ENCODE measurements at regions not wholly inside any gene's neighbourhood (a gene's known extent, or its start where the extent isn't known, plus 50 kb on each side); places are given as distances from the start of the nearest gene placed in this dataset.
"Not testable (repeated sequence)": the region's sequence is repeated elsewhere in the genome, so short reads cannot be mapped to it uniquely, and the experiment has no call there.

DNA sequence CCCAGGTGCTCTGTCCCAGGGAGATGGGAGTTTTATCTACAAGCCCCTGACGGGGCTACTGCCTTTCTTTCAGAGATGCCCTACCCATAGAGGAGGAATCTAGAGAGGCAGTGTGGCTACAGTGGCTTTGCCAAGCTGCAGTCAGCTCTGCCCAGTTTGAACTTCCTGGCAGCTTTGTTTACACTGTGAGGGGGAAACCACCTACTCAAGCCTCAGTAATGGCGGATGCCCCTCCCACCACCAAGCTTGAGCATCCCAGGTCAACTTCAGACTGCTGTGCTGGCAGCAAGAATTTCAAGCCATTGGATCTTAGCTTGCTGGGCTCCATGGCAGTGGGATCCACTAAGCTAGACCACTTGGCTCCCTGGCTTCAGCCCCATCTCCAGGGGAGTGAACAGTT lies 53.1 kb upstream of the TMEM252 start:
- H3K27me3 Mint-ChIP-seq = peaks cover 12 to 22% of the 10 kb centered on the region in 2 donors
- not testable (repeated sequence) for H3K36me3 Mint-ChIP-seq (ENCODE audit: insufficient read depth); H3K9me3 Mint-ChIP-seq; ATAC-seq (replicated peaks); H3K4me3 Mint-ChIP-seq; DNase-seq; H3K27ac Mint-ChIP-seq; H3K4me1 Mint-ChIP-seq (ENCODE audit: low read depth in 2 of 2)

DNA sequence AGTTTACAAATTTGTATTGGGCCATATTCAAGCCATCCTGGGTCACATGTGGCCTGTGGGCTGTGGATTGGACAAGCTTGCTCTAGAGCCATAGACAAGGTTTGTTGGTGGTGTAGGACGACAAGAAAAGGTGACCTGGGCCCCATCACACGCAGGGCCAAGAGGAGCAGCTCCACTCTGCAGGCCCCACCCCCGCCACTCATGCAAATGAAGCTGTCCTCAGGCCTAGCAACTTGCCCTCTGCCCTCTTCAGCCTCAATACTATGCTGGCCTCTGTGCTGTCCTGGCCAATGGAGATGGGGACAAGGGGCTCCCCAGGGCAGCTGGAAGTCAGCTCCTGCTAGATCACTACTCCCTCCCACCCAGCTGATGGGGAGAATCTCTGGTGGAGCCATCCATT lies 55.2 kb upstream of the TMEM252 start:
- H3K27ac Mint-ChIP-seq = no peak overlapping the region
- ATAC-seq (replicated peaks) (no peak), DNase-seq (no peak)
- H3K9me3 Mint-ChIP-seq = peaks cover 0 to 7% of the 10 kb centered on the region in 2 donors
- no peaks in the 10 kb centered on the region for H3K36me3 Mint-ChIP-seq (ENCODE audit: insufficient read depth)
- no peak overlapping the region for H3K4me3 Mint-ChIP-seq
- peaks cover 22 to 26% of the 10 kb centered on the region in 2 donors for H3K27me3 Mint-ChIP-seq
- H3K4me1 Mint-ChIP-seq (ENCODE audit: low read depth in 2 of 2) = no peaks in the 10 kb centered on the region

- H3K27ac Mint-ChIP-seq = no peak overlapping the region
- ATAC-seq (replicated peaks) = no peak
- peaks cover 26 to 28% of the 10 kb centered on the region in 2 donors for H3K27me3 Mint-ChIP-seq
- peaks cover 0 to 7% of the 10 kb centered on the region in 2 donors for H3K9me3 Mint-ChIP-seq
- no peak overlapping the region for H3K4me3 Mint-ChIP-seq
- no peaks in the 10 kb centered on the region for H3K4me1 Mint-ChIP-seq (ENCODE audit: low read depth in 2 of 2)
- H3K36me3 Mint-ChIP-seq (ENCODE audit: insufficient read depth) = no peaks in the 10 kb centered on the region
- DNase-seq = no peak
Observed at GRCh38 chr9:68597362-68597997, 56.8 kb upstream of the TMEM252 start.

DNA sequence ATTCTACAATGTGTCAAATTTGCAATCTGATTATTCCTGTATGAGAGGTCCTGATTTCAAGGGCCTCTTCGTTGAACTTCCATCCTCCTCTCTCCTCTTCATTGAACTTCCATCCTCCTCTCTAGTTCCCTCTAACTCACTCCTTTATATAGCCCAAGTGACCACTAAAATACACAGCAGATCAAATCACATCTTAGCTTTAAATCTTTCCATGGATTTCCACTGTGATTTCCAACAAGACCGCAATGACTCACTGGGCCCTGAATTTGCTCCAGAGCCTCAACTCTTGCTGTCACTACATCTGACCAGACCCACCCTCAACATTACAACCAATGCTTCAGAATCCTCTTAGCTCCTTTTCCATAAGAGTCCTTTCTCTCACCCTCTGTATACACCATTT lies 59.1 kb upstream of the TMEM252 start:
- Mint-ChIP-seq H3K9me3 (peaks cover 0 to 6% of the 10 kb centered on the region in 2 donors), H3K27me3 (peaks cover 28 to 40% of the 10 kb centered on the region in 2 donors), H3K27ac (no peak overlapping the region), H3K4me1 (ENCODE audit: low read depth in 2 of 2) (no peaks in the 10 kb centered on the region), H3K36me3 (ENCODE audit: insufficient read depth) (no peaks in the 10 kb centered on the region), H3K4me3 (no peak overlapping the region)
- ATAC-seq (replicated peaks) = no peak
- DNase-seq = no peak

DNA sequence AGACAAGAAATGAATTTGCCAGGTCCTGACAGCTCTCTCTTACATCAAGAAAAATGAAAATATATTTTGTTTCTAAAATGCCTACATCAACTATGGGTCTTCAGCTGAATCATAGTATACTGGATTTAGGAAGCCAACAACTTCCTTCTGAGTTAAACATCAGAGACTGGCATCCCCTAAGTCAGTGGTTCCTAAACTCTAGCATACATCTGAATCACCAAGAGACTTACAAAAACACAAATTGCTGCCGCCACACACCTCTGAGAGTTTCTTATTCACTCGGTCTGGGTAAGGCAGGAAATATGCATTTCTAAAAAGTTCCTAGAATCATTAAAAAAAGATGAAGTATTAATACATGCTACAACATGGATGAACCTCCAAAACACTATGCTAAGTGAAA lies 60.4 kb upstream of the TMEM252 start:
- no peak for DNase-seq
- Mint-ChIP-seq H3K4me1 (ENCODE audit: low read depth in 2 of 2) (no peaks in the 10 kb centered on the region), H3K36me3 (ENCODE audit: insufficient read depth) (no peaks in the 10 kb centered on the region), H3K9me3 (no peaks in the 10 kb centered on the region), H3K27me3 (peaks cover 24 to 34% of the 10 kb centered on the region in 2 donors), H3K27ac (no peak overlapping the region), H3K4me3 (no peak overlapping the region)
- no peak for ATAC-seq (replicated peaks)

- no peaks in the 10 kb centered on the region for H3K9me3 Mint-ChIP-seq
- H3K27me3 Mint-ChIP-seq = peaks cover 16 to 45% of the 10 kb centered on the region in 2 donors
- no peak overlapping the region for H3K4me3 Mint-ChIP-seq
- no peaks in the 10 kb centered on the region for H3K36me3 Mint-ChIP-seq (ENCODE audit: insufficient read depth)
- ATAC-seq (replicated peaks) (no peak), DNase-seq (no peak)
- H3K4me1 Mint-ChIP-seq (ENCODE audit: low read depth in 2 of 2) = no peaks in the 10 kb centered on the region
- no peak overlapping the region for H3K27ac Mint-ChIP-seq
Observed at GRCh38 chr9:68603371-68603770, 62.7 kb upstream of the TMEM252 start.

DNA sequence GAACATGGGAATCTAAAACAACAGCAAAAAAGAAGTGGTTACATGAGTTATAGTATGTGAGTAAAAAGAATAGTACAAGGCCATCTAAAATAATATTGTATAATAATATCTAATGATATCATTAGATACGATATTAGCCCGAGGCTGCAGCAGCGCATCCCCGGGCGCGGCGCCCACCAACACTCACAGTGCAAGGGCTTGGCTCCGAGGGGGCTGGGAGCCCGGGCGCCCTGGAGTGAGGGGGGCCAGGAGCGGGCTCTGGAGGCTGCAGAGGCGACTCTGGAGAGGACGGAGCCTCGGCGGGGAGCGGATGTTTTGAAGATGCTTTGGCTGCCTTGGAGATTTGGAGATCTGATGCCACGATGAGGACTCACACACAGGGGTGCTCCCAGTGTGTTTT lies 68.1 kb upstream of the TMEM252 start:
- Mint-ChIP-seq H3K36me3 (ENCODE audit: insufficient read depth) (no peaks in the 10 kb centered on the region), H3K9me3 (no peaks in the 10 kb centered on the region), H3K4me3 (no peak overlapping the region), H3K27ac (no peak overlapping the region), H3K4me1 (ENCODE audit: low read depth in 2 of 2) (no peaks in the 10 kb centered on the region), H3K27me3 (peaks cover 8 to 27% of the 10 kb centered on the region in 2 donors)
- ATAC-seq (replicated peaks) (no peak), DNase-seq (no peak)

- ATAC-seq (replicated peaks) (no peak), DNase-seq (no peak)
- H3K9me3 Mint-ChIP-seq = no peaks in the 10 kb centered on the region
- H3K27me3 Mint-ChIP-seq = peaks cover 8 to 18% of the 10 kb centered on the region in 2 donors
- H3K4me1 Mint-ChIP-seq (ENCODE audit: low read depth in 2 of 2) = no peaks in the 10 kb centered on the region
- H3K36me3 Mint-ChIP-seq (ENCODE audit: insufficient read depth) = no peaks in the 10 kb centered on the region
- no peak overlapping the region for H3K27ac Mint-ChIP-seq
- H3K4me3 Mint-ChIP-seq = no peak overlapping the region
Observed at GRCh38 chr9:68609901-68610415, 69.3 kb upstream of the TMEM252 start.

- H3K27me3 Mint-ChIP-seq = peaks cover 6 to 8% of the 10 kb centered on the region in 2 donors
- DNase-seq = no peak
Observed at GRCh38 chr9:68614121-68614520, 73.4 kb upstream of the TMEM252 start.

GRCh38 chr9:68617011-68617410 lies 76.3 kb upstream of the TMEM252 start:
- not testable (repeated sequence) for H3K27me3 Mint-ChIP-seq; H3K9me3 Mint-ChIP-seq; H3K36me3 Mint-ChIP-seq (ENCODE audit: insufficient read depth); DNase-seq; H3K4me3 Mint-ChIP-seq; H3K4me1 Mint-ChIP-seq (ENCODE audit: low read depth in 2 of 2); H3K27ac Mint-ChIP-seq; ATAC-seq (replicated peaks)

More at GRCh38 chr9:68614121-68614520, 73.4 kb upstream of the TMEM252 start:
- Mint-ChIP-seq H3K4me1 (ENCODE audit: low read depth in 2 of 2) (no peaks in the 10 kb centered on the region), H3K36me3 (ENCODE audit: insufficient read depth) (no peaks in the 10 kb centered on the region), H3K9me3 (no peaks in the 10 kb centered on the region), H3K27ac (no peak overlapping the region), H3K4me3 (no peak overlapping the region)
- no peak for ATAC-seq (replicated peaks)

DNA sequence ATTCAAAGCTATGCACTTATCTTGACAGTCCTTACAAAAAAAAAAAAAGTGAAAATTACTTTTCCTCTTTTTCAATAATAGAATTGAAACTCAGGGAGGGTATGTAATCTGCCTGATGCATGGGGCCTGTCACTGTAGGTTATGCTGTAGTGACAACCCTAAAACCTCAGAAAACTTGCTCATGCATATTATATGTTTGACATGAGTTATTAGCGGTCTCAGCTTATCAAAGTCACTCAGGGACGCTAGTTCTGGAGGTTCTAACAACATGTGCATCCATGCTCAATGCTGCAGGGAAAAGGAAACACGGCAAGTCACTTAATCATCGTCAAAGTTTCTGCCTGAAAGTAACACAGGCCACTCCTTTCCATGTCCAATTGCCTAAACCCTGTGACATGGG lies 78.4 kb upstream of the TMEM252 start:
- no peak overlapping the region for H3K4me3 Mint-ChIP-seq
- no peak for ATAC-seq (replicated peaks)
- no peak overlapping the region for H3K27ac Mint-ChIP-seq
- peaks cover 7 to 12% of the 10 kb centered on the region in 2 donors for H3K27me3 Mint-ChIP-seq
- DNase-seq = no peak
- no peaks in the 10 kb centered on the region for H3K9me3 Mint-ChIP-seq
- H3K4me1 Mint-ChIP-seq (ENCODE audit: low read depth in 2 of 2) = no peaks in the 10 kb centered on the region
- no peaks in the 10 kb centered on the region for H3K36me3 Mint-ChIP-seq (ENCODE audit: insufficient read depth)

DNA sequence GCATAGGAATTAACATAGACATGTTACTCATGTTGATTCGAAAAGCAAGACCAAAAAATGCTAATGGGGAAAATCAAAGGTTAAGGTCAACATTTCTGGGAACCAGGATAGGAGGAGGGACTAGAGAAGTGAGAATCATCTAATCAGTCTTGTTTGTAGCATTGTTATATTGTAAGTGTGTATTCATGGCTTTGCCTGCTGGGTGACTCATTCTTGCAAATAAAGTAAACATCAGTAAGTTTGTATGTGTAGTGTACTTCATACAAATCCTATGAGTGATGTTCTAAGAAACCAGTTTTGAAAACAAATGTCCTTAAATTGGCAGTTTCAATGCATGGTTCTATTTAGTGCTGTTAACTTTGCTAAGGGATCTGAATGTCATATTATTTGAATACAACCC lies 79.0 kb upstream of the TMEM252 start:
- ATAC-seq (replicated peaks) = no peak
- no peaks in the 10 kb centered on the region for H3K9me3 Mint-ChIP-seq
- no peak for DNase-seq
- no peak overlapping the region for H3K27ac Mint-ChIP-seq
- no peak overlapping the region for H3K4me3 Mint-ChIP-seq
- no peaks in the 10 kb centered on the region for H3K4me1 Mint-ChIP-seq (ENCODE audit: low read depth in 2 of 2)
- peaks cover 7 to 12% of the 10 kb centered on the region in 2 donors for H3K27me3 Mint-ChIP-seq
- H3K36me3 Mint-ChIP-seq (ENCODE audit: insufficient read depth) = no peaks in the 10 kb centered on the region

- Mint-ChIP-seq H3K4me3 (no peak overlapping the region), H3K27me3 (peaks cover 13 to 21% of the 10 kb centered on the region in 2 donors), H3K4me1 (ENCODE audit: low read depth in 2 of 2) (no peaks in the 10 kb centered on the region), H3K27ac (no peak overlapping the region), H3K9me3 (no peaks in the 10 kb centered on the region), H3K36me3 (ENCODE audit: insufficient read depth) (no peaks in the 10 kb centered on the region)
- DNase-seq = no peak
- no peak for ATAC-seq (replicated peaks)
Observed at GRCh38 chr9:68625559-68625958, 79.5 kb upstream of the PIP5K1B start.

- DNase-seq (no peak), ATAC-seq (replicated peaks) (no peak)
- Mint-ChIP-seq H3K36me3 (ENCODE audit: insufficient read depth) (no peaks in the 10 kb centered on the region), H3K27ac (no peak overlapping the region), H3K9me3 (no peaks in the 10 kb centered on the region), H3K4me3 (no peak overlapping the region), H3K27me3 (peaks cover 13 to 21% of the 10 kb centered on the region in 2 donors), H3K4me1 (ENCODE audit: low read depth in 2 of 2) (no peaks in the 10 kb centered on the region)
Observed at GRCh38 chr9:68626526-68626925, 78.5 kb upstream of the PIP5K1B start.

All from effector memory CD8-positive, alpha-beta T cell (primary cell).